Neural cell (in vitro differentiated cells): ENCODE measurements at regions not wholly inside any gene's neighbourhood (a gene's known extent, or its start where the extent isn't known, plus 50 kb on each side); places are given as distances from the start of the nearest gene placed in this dataset.

Source experiments
- EP300 ChIP-seq: fragments of 450-650 bp; conservative IDR thresholded peaks from 2 replicates; pipeline ENCODE4 v1.6.1; 2014; ENCODE audit warnings: antibody characterized with exemption, mild to moderate bottlenecking, moderate library complexity; ENCODE audit not compliant: poor library complexity, severe bottlenecking
- EZH2 ChIP-seq: fragments of 200-600, 300-800 bp; shearing (Covaris generic), sonication (generic); IDR thresholded peaks from 2 replicates; pipeline ENCODE4 v1.6.1; 2014; ENCODE audit warnings: antibody characterized with exemption, low read length, borderline replicate concordance, mild to moderate bottlenecking; ENCODE audit not compliant: insufficient read depth, poor library complexity, severe bottlenecking
- MXI1 ChIP-seq: fragments of 450-650 bp; conservative IDR thresholded peaks from 2 replicates; pipeline ENCODE4 v1.6.1; 2014; ENCODE audit warnings: antibody characterized with exemption, mild to moderate bottlenecking; ENCODE audit not compliant: poor library complexity, severe bottlenecking
- POLR2AphosphoS5 ChIP-seq: IDR thresholded peaks from 2 replicates; pipeline ENCODE4 v1.6.1; 2012
- RAD21 ChIP-seq: fragments of 450-650 bp; conservative IDR thresholded peaks from 2 replicates; pipeline ENCODE4 v1.6.1; 2014; ENCODE audit warnings: antibody characterized with exemption, mild to moderate bottlenecking, moderate library complexity
- SMC3 ChIP-seq: fragments of 450-650 bp; conservative IDR thresholded peaks from 2 replicates; pipeline ENCODE4 v1.6.1; 2014; ENCODE audit warnings: antibody characterized with exemption, mild to moderate bottlenecking, moderate library complexity; ENCODE audit not compliant: poor library complexity
- TAF1 ChIP-seq: IDR thresholded peaks from 2 replicates; pipeline ENCODE4 v1.6.1; 2012; ENCODE audit warnings: low read depth
- TF ChIP-seq, protein P1 (sequence below): fragments of 450-650 bp; IDR thresholded peaks from 2 replicates; pipeline ENCODE4 v1.5.1; 2014; ENCODE audit warnings: antibody characterized with exemption, mild to moderate bottlenecking, moderate library complexity; ENCODE audit not compliant: poor library complexity, severe bottlenecking
- TF ChIP-seq, protein P2 (sequence below): IDR thresholded peaks from 2 replicates; pipeline ENCODE4 v1.6.1; 2012; ENCODE audit warnings: borderline replicate concordance

DNA sequence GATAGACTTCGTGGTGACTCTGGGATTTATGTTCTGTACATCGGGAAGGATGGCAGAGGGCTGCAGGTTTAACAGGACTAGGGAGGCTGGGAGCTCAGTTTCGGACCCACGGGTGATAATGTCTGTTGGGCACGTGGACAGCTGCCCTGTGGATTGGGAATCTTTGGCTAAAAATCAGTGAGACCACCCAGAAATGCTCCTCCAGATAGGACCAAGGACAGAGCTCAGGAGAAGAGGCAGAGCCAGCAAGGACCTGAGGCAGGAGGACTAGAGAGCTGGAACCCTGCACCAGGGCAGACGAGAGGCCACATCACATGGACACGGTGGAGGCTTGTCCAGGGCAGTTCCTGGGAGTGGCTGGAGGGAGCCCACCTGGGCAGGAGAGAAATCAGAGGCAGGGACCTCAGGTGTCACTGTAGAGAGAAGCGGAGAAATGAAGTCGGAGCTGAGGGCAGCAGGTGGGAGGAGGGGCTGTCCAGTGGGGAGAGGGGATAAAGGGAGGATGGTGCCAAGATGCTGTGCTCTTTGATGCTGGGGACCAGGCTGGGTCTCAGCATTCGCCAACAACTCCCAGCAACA is 79.2 kb downstream of the CPZ start:
- TF ChIP-seq EP300: no peak
- TF ChIP-seq, protein P1, sequence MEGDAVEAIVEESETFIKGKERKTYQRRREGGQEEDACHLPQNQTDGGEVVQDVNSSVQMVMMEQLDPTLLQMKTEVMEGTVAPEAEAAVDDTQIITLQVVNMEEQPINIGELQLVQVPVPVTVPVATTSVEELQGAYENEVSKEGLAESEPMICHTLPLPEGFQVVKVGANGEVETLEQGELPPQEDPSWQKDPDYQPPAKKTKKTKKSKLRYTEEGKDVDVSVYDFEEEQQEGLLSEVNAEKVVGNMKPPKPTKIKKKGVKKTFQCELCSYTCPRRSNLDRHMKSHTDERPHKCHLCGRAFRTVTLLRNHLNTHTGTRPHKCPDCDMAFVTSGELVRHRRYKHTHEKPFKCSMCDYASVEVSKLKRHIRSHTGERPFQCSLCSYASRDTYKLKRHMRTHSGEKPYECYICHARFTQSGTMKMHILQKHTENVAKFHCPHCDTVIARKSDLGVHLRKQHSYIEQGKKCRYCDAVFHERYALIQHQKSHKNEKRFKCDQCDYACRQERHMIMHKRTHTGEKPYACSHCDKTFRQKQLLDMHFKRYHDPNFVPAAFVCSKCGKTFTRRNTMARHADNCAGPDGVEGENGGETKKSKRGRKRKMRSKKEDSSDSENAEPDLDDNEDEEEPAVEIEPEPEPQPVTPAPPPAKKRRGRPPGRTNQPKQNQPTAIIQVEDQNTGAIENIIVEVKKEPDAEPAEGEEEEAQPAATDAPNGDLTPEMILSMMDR: no peak
- TF ChIP-seq EZH2: no peak
- no peak for TF ChIP-seq TAF1
- TF ChIP-seq POLR2AphosphoS5: no peak
- TF ChIP-seq, protein P2, sequence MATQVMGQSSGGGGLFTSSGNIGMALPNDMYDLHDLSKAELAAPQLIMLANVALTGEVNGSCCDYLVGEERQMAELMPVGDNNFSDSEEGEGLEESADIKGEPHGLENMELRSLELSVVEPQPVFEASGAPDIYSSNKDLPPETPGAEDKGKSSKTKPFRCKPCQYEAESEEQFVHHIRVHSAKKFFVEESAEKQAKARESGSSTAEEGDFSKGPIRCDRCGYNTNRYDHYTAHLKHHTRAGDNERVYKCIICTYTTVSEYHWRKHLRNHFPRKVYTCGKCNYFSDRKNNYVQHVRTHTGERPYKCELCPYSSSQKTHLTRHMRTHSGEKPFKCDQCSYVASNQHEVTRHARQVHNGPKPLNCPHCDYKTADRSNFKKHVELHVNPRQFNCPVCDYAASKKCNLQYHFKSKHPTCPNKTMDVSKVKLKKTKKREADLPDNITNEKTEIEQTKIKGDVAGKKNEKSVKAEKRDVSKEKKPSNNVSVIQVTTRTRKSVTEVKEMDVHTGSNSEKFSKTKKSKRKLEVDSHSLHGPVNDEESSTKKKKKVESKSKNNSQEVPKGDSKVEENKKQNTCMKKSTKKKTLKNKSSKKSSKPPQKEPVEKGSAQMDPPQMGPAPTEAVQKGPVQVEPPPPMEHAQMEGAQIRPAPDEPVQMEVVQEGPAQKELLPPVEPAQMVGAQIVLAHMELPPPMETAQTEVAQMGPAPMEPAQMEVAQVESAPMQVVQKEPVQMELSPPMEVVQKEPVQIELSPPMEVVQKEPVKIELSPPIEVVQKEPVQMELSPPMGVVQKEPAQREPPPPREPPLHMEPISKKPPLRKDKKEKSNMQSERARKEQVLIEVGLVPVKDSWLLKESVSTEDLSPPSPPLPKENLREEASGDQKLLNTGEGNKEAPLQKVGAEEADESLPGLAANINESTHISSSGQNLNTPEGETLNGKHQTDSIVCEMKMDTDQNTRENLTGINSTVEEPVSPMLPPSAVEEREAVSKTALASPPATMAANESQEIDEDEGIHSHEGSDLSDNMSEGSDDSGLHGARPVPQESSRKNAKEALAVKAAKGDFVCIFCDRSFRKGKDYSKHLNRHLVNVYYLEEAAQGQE: no peak
- no peak for TF ChIP-seq SMC3
- TF ChIP-seq MXI1: no peak
- TF ChIP-seq RAD21: no peak
